GM10266 (cell line): ENCODE measurements at regions not wholly inside any gene's neighbourhood (a gene's known extent, or its start where the extent isn't known, plus 50 kb on each side); places are given as distances from the start of the nearest gene placed in this dataset.

Source experiments
- DNase-seq: peaks from one replicate; pipeline ENCODE4 v3.0.0; 2012; ENCODE audit errors: extremely low spot score
- CTCF ChIP-seq: IDR thresholded peaks from 2 replicates; pipeline ENCODE4 v1.5.1; 2012; ENCODE audit warnings: mild to moderate bottlenecking, low read depth; ENCODE audit not compliant: control insufficient read depth, insufficient read depth; ENCODE audit errors: missing control alignments

- DNase-seq, result no peak
- no peak for TF ChIP-seq CTCF
These were observed 124.9 kb upstream of the BTG1 start for GRCh38 chr12:92270521-92270920.

GRCh38 chr12:92268946-92269345 lies 123.3 kb upstream of the BTG1 start:
- no peak for DNase-seq
- TF ChIP-seq CTCF, result no peak

- no peak for TF ChIP-seq CTCF
- no peak for DNase-seq
These were observed 116.0 kb upstream of the BTG1 start for GRCh38 chr12:92261692-92262091.

GRCh38 chr12:92261071-92261470 lies 115.4 kb upstream of the BTG1 start:
- TF ChIP-seq CTCF, result no peak
- no peak for DNase-seq

GRCh38 chr12:92259696-92260251 lies 114.1 kb upstream of the BTG1 start:
- TF ChIP-seq CTCF, result no peak
- DNase-seq, result no peak

GRCh38 chr12:92259291-92259690 lies 113.6 kb upstream of the BTG1 start:
- no peak for DNase-seq
- TF ChIP-seq CTCF, result no peak

GRCh38 chr12:92257261-92257660 lies 111.6 kb upstream of the BTG1 start:
- no peak for TF ChIP-seq CTCF
- no peak for DNase-seq
